ENCODE measurements at regions not wholly inside any gene's neighbourhood (a gene's known extent, or its start where the extent isn't known, plus 50 kb on each side); places are given as distances from the start of the nearest gene placed in this dataset.

DNA sequence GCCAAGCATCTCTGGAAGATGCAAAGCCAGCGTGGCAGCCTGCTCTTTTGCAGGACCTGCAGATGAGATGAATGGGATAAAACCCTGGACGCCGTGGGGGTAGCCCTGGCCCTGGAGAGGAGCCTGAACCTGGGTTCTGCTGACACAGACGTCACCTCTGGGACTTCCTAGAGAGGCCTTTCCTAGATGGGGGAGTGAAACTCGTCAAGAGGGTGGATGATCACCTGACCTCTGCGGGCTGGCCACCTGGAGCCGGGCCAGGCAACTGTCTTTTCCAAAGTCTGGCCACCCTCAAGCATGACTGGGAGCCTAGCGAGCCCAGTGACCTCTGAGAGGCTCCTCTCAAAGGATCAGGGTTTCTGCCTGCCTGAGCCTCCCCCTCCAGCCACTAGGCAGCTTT lies 529.0 kb downstream of the KCNJ18 start:
- no peak for TF ChIP-seq POLR2AphosphoS5 (IDR thresholded peaks at IDR 0.05; ENCODE audit: borderline replicate concordance, low read depth, low read length)
- TF ChIP-seq EZH2 (IDR thresholded peaks at IDR 0.05) = no peak
